Activated CD8-positive, alpha-beta T cell treated with anti-CD3 and anti-CD28 coated beads for 36 hours (primary cell): ENCODE measurements at regions not wholly inside any gene's neighbourhood (a gene's known extent, or its start where the extent isn't known, plus 50 kb on each side); places are given as distances from the start of the nearest gene placed in this dataset.

Experiments used
- ATAC-seq: fragments of 200-7000 bp; cut with Tn5 transposase; one replicate; pipeline ENCODE4 v1.10.0; 2021; ENCODE audit warnings: mild to moderate bottlenecking, moderate library complexity
- CTCF ChIA-PET: fragments of 350-600 bp; sonication (Branson Sonifier 250); formaldehyde crosslinking; loops from one replicate; lab custom pipeline; 2021; ENCODE audit warnings: antibody characterized with exemption; lab: Charles Lee
- POLR2A ChIA-PET: fragments of 350-600 bp; sonication (Branson Sonifier 250); formaldehyde crosslinking; loops from one replicate; lab custom pipeline; 2021; ENCODE audit warnings: antibody characterized with exemption; lab: Charles Lee
- DNase-seq: peaks from one replicate; pipeline ENCODE4 v3.0.0-alpha.2; 2020
- H3K27ac Mint-ChIP-seq: one replicate; pipeline ENCODE4 v1.8.0; 2021; ENCODE audit warnings: mild to moderate bottlenecking, mixed read lengths
- H3K27me3 Mint-ChIP-seq: one replicate; pipeline ENCODE4 v1.8.0; 2021; ENCODE audit warnings: mixed read lengths
- H3K36me3 Mint-ChIP-seq: one replicate; pipeline ENCODE4 v1.8.0; 2021; ENCODE audit warnings: low read depth, mixed read lengths
- H3K4me1 Mint-ChIP-seq: one replicate; pipeline ENCODE4 v1.8.0; 2021; ENCODE audit warnings: low read depth, mixed read lengths
- H3K4me3 Mint-ChIP-seq: one replicate; pipeline ENCODE4 v1.8.0; 2021; ENCODE audit warnings: mild to moderate bottlenecking, moderate library complexity, mixed read lengths
- H3K9me3 Mint-ChIP-seq: one replicate; pipeline ENCODE4 v1.8.0; 2021; ENCODE audit warnings: mixed read lengths
- CTCF ChIP-seq: fragments of 200-600 bp; IDR thresholded peaks from one replicate; pipeline ENCODE4 v1.8.0; 2022; ENCODE audit warnings: antibody characterized with exemption, mild to moderate bottlenecking
- intact Hi-C: fragments of 100-400 bp; cut with micrococcal nuclease; formaldehyde crosslinking; loops from one replicate; pipeline ENCODE4 v1.10.0; 2022

- DNase-seq: no peak
- Mint-ChIP-seq H3K27ac (no peak overlapping the region), H3K36me3 (no peaks in the 10 kb centered on the region), H3K4me3 (no peak overlapping the region), H3K9me3 (no peaks in the 10 kb centered on the region), H3K4me1 (peaks cover 10% of the 10 kb centered on the region), H3K27me3 (no peaks in the 10 kb centered on the region)
- TF ChIP-seq CTCF: no peak
- ChIA-PET CTCF (no interaction called here), POLR2A (no interaction called here)
- ATAC-seq: no peak
- intact Hi-C loops: no loop called here
These were observed 249.4 kb downstream of the PLPP3 start for GRCh38 chr1:56329970-56330369.

DNA sequence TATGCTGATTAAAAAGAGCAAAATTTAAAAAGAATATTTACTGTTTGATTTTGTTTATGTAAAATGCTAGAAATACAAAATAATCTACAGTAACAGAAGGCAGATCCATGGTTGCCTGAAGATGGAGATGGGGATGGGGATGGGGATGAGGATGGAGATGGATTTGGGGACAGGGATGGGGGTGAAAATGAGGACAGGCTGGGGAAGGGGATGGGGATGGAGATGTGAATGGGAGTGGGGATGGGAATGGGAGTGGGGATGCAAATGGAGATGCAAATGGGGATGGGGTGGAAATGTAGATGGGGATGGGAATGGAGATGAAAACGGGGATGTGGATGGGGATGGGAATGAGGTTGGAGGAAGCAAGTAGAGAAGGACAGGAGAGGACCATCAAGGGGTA lies 252.2 kb downstream of the PLPP3 start:
- ATAC-seq (no peak), DNase-seq (no peak)
- no peaks in the 10 kb centered on the region for H3K36me3 Mint-ChIP-seq
- H3K27me3 Mint-ChIP-seq: no peaks in the 10 kb centered on the region
- no peak for TF ChIP-seq CTCF
- no peak overlapping the region for H3K4me3 Mint-ChIP-seq
- peaks cover 10% of the 10 kb centered on the region for H3K4me1 Mint-ChIP-seq
- no peaks in the 10 kb centered on the region for H3K9me3 Mint-ChIP-seq
- CTCF ChIA-PET: no interaction called here
- intact Hi-C loops: no loop called here
- H3K27ac Mint-ChIP-seq: no peak overlapping the region
- POLR2A ChIA-PET: no interaction called here

DNA sequence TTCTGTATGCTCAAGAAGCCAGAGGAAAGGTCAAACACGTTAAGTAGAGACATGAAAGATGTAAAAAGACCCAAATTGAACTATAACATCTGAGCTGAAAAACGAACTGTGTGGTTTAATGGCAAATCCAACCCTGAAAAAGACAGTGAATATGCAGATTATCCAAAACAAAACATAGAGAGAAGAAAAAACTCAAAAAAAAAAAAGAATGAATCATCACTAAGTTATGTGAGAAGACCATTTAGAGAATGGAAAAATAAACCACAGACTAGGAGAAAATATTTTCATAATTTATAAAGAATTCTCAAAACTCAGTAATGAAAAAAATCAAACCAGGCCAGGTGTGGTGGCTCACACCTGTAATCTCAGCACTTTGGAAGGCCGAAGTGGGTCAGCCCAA lies 253.3 kb downstream of the PLPP3 start:
- no peak overlapping the region for H3K27ac Mint-ChIP-seq
- ATAC-seq: no peak
- ChIA-PET POLR2A (no interaction called here), CTCF (no interaction called here)
- DNase-seq: no peak
- no peak for TF ChIP-seq CTCF
- H3K27me3 Mint-ChIP-seq: no peaks in the 10 kb centered on the region
- H3K9me3 Mint-ChIP-seq: no peaks in the 10 kb centered on the region
- peaks cover 10% of the 10 kb centered on the region for H3K4me1 Mint-ChIP-seq
- H3K4me3 Mint-ChIP-seq: no peak overlapping the region
- no peaks in the 10 kb centered on the region for H3K36me3 Mint-ChIP-seq
- intact Hi-C loops: no loop called here

GRCh38 chr1:56324504-56324903 lies 254.9 kb downstream of the PLPP3 start:
- no peak for TF ChIP-seq CTCF
- ChIA-PET POLR2A (no interaction called here), CTCF (no interaction called here)
- H3K27ac Mint-ChIP-seq: no peak overlapping the region
- H3K36me3 Mint-ChIP-seq: no peaks in the 10 kb centered on the region
- no peaks in the 10 kb centered on the region for H3K9me3 Mint-ChIP-seq
- peaks cover 4% of the 10 kb centered on the region for H3K4me1 Mint-ChIP-seq
- H3K4me3 Mint-ChIP-seq: no peak overlapping the region
- intact Hi-C loops: no loop called here
- H3K27me3 Mint-ChIP-seq: no peaks in the 10 kb centered on the region
- no peak for DNase-seq
- no peak for ATAC-seq

DNA sequence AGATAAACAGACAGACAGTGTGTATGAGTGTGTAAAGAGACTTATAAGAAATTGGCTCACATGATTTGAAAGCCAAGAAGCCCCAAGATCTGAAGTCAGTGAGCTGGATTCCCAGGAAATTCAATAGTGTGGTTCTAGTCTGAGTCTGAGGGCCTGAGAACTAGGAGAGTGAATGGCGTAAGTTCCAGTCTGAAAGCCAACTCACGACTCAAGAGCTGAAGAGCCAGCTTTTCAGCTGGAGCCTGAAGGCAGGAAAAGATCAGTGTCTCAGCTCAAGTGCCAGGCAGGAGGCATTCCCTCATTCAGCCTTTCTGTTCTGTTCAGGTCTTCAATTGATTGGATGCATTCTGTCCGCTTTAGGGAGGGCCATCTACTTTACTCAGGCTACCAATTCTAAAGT lies 257.2 kb downstream of the PLPP3 start:
- no peak for TF ChIP-seq CTCF
- Mint-ChIP-seq H3K27ac (no peak overlapping the region), H3K36me3 (no peaks in the 10 kb centered on the region), H3K4me1 (no peaks in the 10 kb centered on the region), H3K4me3 (no peak overlapping the region), H3K27me3 (no peaks in the 10 kb centered on the region), H3K9me3 (no peaks in the 10 kb centered on the region)
- ChIA-PET CTCF (interaction anchor here (0.8 kb wide), 1 partner anchor 263 kb away, joined by 3 read pairs; no protein-coding TSS in a partner anchor), POLR2A (no interaction called here)
- ATAC-seq (no peak), DNase-seq (no peak)
- intact Hi-C loops: no loop called here
